ENCODE measurements at regions not wholly inside any gene's neighbourhood (a gene's known extent, or its start where the extent isn't known, plus 50 kb on each side); places are given as distances from the start of the nearest gene placed in this dataset.

DNA sequence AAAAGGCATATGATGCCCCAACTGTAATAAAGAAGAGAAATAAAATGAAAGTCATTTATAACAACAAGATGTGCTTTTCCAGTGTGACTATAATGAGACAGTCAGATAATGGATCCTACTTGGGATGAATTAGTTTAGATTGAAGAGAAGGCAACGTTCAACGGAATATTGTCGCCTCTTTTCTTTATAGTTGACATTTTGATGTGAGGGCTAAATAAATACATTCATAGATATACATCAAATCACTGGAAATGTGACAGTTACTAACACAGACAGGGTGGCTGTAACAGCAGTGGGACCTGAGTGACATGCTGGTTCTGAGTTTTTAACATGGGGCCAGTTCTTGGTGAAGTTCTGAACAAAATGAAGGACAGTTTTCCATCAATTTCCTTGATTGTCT is 61.1 kb upstream of the ATP2B2 start:
- no peak for DNase-seq
- no peaks in the 10 kb centered on the region for H3K4me1 ChIP-seq
- H3K27ac ChIP-seq: no peak overlapping the region
- H3K36me3 ChIP-seq: no peaks in the 10 kb centered on the region
- no peak overlapping the region for H3K4me3 ChIP-seq
- H3K27me3 ChIP-seq: no peaks in the 10 kb centered on the region
- H3K9me3 ChIP-seq: peaks cover 0 to 4% (median 0%) of the 10 kb centered on the region in 4 donors
- TF ChIP-seq POLR2A (IDR thresholded peaks at IDR 0.05): no peak
- TF ChIP-seq, protein P1, sequence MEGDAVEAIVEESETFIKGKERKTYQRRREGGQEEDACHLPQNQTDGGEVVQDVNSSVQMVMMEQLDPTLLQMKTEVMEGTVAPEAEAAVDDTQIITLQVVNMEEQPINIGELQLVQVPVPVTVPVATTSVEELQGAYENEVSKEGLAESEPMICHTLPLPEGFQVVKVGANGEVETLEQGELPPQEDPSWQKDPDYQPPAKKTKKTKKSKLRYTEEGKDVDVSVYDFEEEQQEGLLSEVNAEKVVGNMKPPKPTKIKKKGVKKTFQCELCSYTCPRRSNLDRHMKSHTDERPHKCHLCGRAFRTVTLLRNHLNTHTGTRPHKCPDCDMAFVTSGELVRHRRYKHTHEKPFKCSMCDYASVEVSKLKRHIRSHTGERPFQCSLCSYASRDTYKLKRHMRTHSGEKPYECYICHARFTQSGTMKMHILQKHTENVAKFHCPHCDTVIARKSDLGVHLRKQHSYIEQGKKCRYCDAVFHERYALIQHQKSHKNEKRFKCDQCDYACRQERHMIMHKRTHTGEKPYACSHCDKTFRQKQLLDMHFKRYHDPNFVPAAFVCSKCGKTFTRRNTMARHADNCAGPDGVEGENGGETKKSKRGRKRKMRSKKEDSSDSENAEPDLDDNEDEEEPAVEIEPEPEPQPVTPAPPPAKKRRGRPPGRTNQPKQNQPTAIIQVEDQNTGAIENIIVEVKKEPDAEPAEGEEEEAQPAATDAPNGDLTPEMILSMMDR (IDR thresholded peaks at IDR 0.05): no peak

DNA sequence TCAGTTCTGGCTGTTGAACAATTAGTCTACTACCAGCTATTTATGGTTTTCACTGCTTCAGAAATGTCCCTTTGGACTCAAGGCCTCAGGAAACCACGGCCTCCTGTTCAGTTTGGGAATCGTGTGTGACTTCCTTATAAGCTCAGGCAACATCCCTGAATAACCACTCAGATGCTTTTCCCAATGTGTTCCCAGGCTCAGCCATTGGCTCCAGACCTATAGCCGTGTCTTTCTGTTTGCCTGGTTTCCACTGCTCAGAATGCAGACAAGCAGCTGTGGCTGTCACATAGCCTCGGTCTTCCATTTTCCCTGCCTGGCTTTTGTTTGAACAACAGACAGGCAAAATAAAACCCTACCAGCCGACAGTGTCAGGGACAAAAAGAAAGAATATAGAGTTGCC is 63.2 kb upstream of the ATP2B2 start:
- Histone ChIP-seq H3K9me3 (no peaks in the 10 kb centered on the region), H3K36me3 (no peaks in the 10 kb centered on the region), H3K27me3 (no peaks in the 10 kb centered on the region), H3K4me1 (no peaks in the 10 kb centered on the region), H3K4me3 (no peak overlapping the region), H3K27ac (no peak overlapping the region)
- no peak for DNase-seq
- TF ChIP-seq, protein P1 (IDR thresholded peaks at IDR 0.05): no peak
- no peak for TF ChIP-seq POLR2A (IDR thresholded peaks at IDR 0.05)

DNA sequence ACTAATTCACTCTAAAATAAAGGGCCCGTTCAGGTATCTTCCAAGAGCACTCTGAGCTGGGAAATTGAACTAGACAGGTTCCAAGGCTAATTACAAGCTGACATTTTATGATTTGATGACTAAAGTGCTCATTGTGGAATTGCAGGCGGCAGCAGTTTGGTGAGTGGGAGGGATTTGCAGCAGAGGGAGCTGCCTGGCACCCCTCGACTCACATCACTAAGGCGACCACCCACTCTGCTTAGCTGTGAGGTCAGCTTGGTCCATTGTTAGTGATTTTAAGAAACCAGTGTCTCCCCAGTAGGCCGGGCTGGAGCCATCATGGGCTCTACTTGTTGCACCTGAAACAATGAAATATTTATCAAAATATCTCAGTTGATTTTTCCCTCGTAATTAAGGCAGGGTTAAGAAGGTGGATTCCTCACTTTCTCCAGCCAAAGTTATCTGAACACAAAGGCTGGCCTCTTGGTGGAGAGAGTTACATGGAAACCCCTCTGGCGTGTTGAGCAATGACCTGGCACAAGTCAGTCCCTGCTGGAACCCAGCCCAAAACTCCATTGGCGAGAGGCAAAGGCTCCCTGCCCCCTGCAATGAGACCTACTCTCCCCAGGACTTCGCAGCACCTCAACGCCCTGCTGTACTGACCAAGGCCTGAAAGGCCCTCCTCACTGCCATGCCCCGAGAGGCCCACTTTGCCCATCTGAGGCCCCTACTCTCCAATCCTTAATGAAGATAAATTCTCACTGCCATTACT is 65.0 kb upstream of the ATP2B2 start:
- Histone ChIP-seq H3K27me3 (no peaks in the 10 kb centered on the region), H3K27ac (no peak overlapping the region), H3K4me1 (no peaks in the 10 kb centered on the region), H3K9me3 (no peaks in the 10 kb centered on the region), H3K4me3 (no peak overlapping the region), H3K36me3 (no peaks in the 10 kb centered on the region)
- no peak for DNase-seq
- TF ChIP-seq POLR2A (IDR thresholded peaks at IDR 0.05): no peak
- TF ChIP-seq, protein P1 (IDR thresholded peaks at IDR 0.05): no peak

DNA sequence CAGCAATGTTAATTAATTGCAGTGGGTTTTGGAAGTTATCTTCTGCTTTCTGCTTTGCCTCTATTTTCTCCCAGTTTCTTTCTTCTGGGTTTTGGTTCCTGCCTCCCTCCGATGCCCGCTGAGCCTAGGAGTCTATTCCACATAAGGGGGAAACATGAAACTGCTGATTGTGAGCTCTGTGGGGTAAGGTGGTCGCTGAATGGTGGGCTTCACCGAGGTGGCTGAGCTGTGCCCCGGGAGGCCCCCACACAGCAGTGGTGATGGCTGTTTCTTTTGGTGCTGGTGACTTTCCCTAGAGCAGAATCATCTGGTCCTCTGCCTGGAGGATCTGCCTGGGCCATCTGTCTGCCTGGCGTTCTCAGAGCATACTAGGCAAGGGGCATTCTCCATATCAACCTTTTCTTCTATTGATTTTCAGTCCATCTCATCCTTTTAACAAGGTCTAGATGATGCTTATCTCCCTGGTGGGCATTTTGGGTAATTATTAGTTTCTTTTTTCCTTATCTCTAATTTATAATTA is 68.8 kb upstream of the ATP2B2 start:
- Histone ChIP-seq H3K4me3 (no peak overlapping the region), H3K27ac (no peak overlapping the region), H3K36me3 (no peaks in the 10 kb centered on the region), H3K4me1 (no peaks in the 10 kb centered on the region), H3K27me3 (no peaks in the 10 kb centered on the region), H3K9me3 (no peaks in the 10 kb centered on the region)
- DNase-seq: no peak
- TF ChIP-seq POLR2A (IDR thresholded peaks at IDR 0.05): no peak
- TF ChIP-seq, protein P1 (IDR thresholded peaks at IDR 0.05): no peak

DNA sequence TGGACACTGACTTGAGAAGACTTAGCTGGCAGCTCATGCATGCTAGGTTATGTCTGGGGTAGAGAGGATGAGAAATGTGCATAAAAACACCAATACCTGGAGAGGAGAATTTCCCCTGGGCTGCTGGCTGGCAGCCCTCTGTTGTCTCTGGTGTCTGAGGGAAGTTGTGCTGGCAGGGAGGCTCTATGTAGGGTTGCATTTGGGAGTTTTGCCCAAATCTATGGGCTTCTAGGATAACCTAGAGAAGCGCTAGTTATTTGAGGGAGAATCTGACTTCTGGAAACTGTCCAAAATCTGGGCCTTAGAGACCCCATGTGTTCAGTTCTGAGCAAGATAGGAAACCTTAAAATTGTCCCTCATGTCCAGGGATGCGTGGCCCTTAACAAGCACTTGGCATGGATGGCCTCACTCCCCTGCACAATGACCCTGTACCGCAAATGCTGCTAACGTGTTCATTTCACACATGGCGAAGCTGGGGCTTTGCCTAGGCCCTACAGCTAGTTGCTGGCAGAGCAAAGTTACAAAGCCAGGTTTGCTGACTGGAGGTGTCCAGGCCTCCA is 70.3 kb upstream of the ATP2B2 start:
- no peak overlapping the region for H3K4me3 ChIP-seq
- no peak for DNase-seq
- H3K27me3 ChIP-seq: no peaks in the 10 kb centered on the region
- no peaks in the 10 kb centered on the region for H3K9me3 ChIP-seq
- H3K27ac ChIP-seq: no peak overlapping the region
- no peaks in the 10 kb centered on the region for H3K36me3 ChIP-seq
- TF ChIP-seq, protein P1 (IDR thresholded peaks at IDR 0.05): no peak
- TF ChIP-seq POLR2A (IDR thresholded peaks at IDR 0.05): no peak
- no peaks in the 10 kb centered on the region for H3K4me1 ChIP-seq

Measured in Peyer's patch (tissue), 4 donors.